Activated CD8-positive, alpha-beta T cell treated with anti-CD3 and anti-CD28 coated beads for 36 hours (primary cell): ENCODE measurements at regions not wholly inside any gene's neighbourhood (a gene's known extent, or its start where the extent isn't known, plus 50 kb on each side); places are given as distances from the start of the nearest gene placed in this dataset.

ENCODE experiments used
- ATAC-seq: fragments of 200-7000 bp; cut with Tn5 transposase; one replicate; pipeline ENCODE4 v1.10.0; 2021; ENCODE audit warnings: mild to moderate bottlenecking, moderate library complexity
- CTCF ChIA-PET: fragments of 350-600 bp; sonication (Branson Sonifier 250); formaldehyde crosslinking; loops from one replicate; lab custom pipeline; 2021; ENCODE audit warnings: antibody characterized with exemption; lab: Charles Lee
- POLR2A ChIA-PET: fragments of 350-600 bp; sonication (Branson Sonifier 250); formaldehyde crosslinking; loops from one replicate; lab custom pipeline; 2021; ENCODE audit warnings: antibody characterized with exemption; lab: Charles Lee
- DNase-seq: peaks from one replicate; pipeline ENCODE4 v3.0.0-alpha.2; 2020
- H3K27ac Mint-ChIP-seq: one replicate; pipeline ENCODE4 v1.8.0; 2021; ENCODE audit warnings: mild to moderate bottlenecking, mixed read lengths
- H3K27me3 Mint-ChIP-seq: one replicate; pipeline ENCODE4 v1.8.0; 2021; ENCODE audit warnings: mixed read lengths
- H3K36me3 Mint-ChIP-seq: one replicate; pipeline ENCODE4 v1.8.0; 2021; ENCODE audit warnings: low read depth, mixed read lengths
- H3K4me1 Mint-ChIP-seq: one replicate; pipeline ENCODE4 v1.8.0; 2021; ENCODE audit warnings: low read depth, mixed read lengths
- H3K4me3 Mint-ChIP-seq: one replicate; pipeline ENCODE4 v1.8.0; 2021; ENCODE audit warnings: mild to moderate bottlenecking, moderate library complexity, mixed read lengths
- H3K9me3 Mint-ChIP-seq: one replicate; pipeline ENCODE4 v1.8.0; 2021; ENCODE audit warnings: mixed read lengths
- intact Hi-C: fragments of 100-400 bp; cut with micrococcal nuclease; formaldehyde crosslinking; loops from one replicate; pipeline ENCODE4 v1.10.0; 2022
- TF ChIP-seq, protein P1 (sequence below): fragments of 200-600 bp; IDR thresholded peaks from one replicate; pipeline ENCODE4 v1.8.0; 2022; ENCODE audit warnings: antibody characterized with exemption, mild to moderate bottlenecking

DNA sequence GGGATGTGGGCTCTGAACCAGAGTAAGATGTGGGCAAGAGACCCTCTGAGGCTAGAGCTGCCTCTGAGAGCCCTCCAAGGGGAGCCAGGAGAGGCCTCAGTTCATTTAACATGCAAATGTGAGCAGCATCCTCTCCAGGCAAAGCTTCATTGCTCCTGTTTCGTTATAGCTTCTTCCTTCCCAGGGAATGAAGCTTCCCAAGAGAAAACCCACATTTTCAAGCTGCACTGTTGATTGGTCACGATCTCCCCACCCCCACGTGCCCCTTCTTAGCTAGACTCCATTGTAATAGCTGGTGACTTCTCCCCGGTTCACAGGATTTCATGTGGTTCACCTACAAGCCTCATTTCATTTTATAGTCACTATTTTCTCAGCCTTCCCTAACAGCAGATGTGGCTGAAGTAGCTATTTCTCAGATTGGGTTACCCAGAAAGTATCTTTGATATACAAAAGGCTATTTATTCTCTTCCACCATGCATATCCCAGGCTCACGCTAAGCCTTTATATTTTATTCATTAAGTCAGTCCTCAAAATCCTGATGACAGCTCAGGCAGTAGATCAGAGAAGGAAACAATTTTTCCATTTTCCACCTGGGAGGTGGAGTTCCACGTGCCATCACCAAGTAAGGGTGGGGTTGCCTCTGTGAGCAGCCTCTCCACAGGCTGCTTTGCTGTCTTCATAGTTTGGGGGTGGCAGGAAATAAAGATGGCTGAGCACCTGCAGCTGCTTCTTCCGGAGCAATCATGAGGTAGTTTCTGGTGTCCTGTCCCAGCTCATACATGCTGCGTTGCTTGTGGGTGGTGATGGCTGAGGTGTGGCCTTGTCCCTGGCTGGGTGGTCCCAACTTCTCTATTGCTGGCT, 178.3 kb upstream of the RAB4A start:
- Mint-ChIP-seq H3K27me3 (no peaks in the 10 kb centered on the region), H3K4me1 (peaks cover 7% of the 10 kb centered on the region), H3K4me3 (no peak overlapping the region), H3K9me3 (no peaks in the 10 kb centered on the region), H3K36me3 (no peaks in the 10 kb centered on the region), H3K27ac (no peak overlapping the region)
- ATAC-seq (no peak), DNase-seq (no peak)
- intact Hi-C loops = no loop called here
- CTCF ChIA-PET = interaction anchor here (0.7 to 2.1 kb wide), 3 partner anchors 135 to 433 kb away, joined by 3 to 6 read pairs (median 6); no protein-coding TSS in a partner anchor
- TF ChIP-seq, protein P1, sequence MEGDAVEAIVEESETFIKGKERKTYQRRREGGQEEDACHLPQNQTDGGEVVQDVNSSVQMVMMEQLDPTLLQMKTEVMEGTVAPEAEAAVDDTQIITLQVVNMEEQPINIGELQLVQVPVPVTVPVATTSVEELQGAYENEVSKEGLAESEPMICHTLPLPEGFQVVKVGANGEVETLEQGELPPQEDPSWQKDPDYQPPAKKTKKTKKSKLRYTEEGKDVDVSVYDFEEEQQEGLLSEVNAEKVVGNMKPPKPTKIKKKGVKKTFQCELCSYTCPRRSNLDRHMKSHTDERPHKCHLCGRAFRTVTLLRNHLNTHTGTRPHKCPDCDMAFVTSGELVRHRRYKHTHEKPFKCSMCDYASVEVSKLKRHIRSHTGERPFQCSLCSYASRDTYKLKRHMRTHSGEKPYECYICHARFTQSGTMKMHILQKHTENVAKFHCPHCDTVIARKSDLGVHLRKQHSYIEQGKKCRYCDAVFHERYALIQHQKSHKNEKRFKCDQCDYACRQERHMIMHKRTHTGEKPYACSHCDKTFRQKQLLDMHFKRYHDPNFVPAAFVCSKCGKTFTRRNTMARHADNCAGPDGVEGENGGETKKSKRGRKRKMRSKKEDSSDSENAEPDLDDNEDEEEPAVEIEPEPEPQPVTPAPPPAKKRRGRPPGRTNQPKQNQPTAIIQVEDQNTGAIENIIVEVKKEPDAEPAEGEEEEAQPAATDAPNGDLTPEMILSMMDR = no peak
- POLR2A ChIA-PET = interaction anchor here (0.8 kb wide), 1 partner anchor 11 kb away, joined by 3 read pairs; no protein-coding TSS in a partner anchor

DNA sequence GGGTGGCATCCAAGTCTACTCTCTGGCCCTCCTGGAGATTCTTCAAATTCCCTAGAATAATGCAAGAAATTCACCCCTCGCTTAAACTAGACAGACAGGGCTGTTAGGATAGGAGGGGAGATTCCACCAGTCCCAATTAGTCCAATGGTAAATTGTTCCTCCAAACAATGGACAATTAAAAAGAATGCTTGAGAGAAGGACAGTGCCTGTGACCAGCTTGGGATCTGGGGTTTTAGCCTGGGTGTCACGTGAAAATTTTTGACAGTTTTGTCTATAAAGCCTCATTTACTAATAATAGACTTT, 177.7 kb upstream of the RAB4A start:
- ATAC-seq (no peak), DNase-seq (no peak)
- no peaks in the 10 kb centered on the region for H3K9me3 Mint-ChIP-seq
- peaks cover 7% of the 10 kb centered on the region for H3K4me1 Mint-ChIP-seq
- H3K4me3 Mint-ChIP-seq = no peak overlapping the region
- ChIA-PET POLR2A (interaction anchor here (0.8 kb wide), 1 partner anchor 10 kb away, joined by 3 read pairs; no protein-coding TSS in a partner anchor), CTCF (interaction anchor here (1.2 to 2.1 kb wide), 2 partner anchors 134 to 162 kb away, joined by 6 read pairs; no protein-coding TSS in a partner anchor)
- no peaks in the 10 kb centered on the region for H3K27me3 Mint-ChIP-seq
- no peak overlapping the region for H3K27ac Mint-ChIP-seq
- intact Hi-C loops = no loop called here
- TF ChIP-seq, protein P1 = no peak
- H3K36me3 Mint-ChIP-seq = no peaks in the 10 kb centered on the region

DNA sequence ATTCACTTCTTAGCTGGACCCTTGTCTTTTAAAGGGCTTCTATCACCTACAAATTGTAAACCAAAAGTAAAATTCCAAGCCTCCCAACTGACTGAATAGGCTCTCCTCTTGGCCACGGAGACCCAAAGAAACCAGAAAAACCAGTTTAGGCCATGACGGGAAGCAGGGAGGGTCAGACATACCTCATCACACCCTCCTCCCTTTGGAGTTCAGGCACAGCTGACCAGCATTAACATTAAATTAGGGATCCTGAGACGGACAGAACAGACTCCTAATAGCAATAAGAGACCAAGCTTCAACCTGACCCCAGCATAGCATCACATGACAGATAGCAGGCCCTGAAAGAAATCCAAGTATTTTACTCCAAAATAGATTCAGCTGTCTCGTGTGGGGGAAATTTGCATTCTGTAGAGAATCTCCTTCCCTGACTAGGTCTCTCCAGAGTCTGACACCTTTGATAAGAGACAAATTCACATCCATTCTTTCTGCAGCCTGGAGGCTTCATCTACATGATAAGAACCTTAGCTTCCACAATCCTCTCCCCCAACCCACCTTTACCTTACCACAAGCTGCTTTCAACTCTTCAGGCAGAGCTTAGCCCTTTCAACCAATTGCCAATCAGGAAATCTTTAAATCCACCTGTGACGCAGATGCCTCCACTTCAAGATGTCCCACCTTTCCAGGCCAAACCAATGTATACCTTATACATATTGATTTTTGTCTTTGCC, 177.1 kb upstream of the RAB4A start:
- ATAC-seq = no peak
- Mint-ChIP-seq H3K27ac (no peak overlapping the region), H3K4me3 (no peak overlapping the region), H3K36me3 (no peaks in the 10 kb centered on the region), H3K9me3 (no peaks in the 10 kb centered on the region), H3K4me1 (peaks cover 7% of the 10 kb centered on the region), H3K27me3 (no peaks in the 10 kb centered on the region)
- TF ChIP-seq, protein P1 = no peak
- CTCF ChIA-PET = interaction anchor here (2.1 kb wide), 1 partner anchor 134 kb away, joined by 6 read pairs; no protein-coding TSS in a partner anchor
- POLR2A ChIA-PET = no interaction called here
- no peak for DNase-seq
- intact Hi-C loops = no loop called here

DNA sequence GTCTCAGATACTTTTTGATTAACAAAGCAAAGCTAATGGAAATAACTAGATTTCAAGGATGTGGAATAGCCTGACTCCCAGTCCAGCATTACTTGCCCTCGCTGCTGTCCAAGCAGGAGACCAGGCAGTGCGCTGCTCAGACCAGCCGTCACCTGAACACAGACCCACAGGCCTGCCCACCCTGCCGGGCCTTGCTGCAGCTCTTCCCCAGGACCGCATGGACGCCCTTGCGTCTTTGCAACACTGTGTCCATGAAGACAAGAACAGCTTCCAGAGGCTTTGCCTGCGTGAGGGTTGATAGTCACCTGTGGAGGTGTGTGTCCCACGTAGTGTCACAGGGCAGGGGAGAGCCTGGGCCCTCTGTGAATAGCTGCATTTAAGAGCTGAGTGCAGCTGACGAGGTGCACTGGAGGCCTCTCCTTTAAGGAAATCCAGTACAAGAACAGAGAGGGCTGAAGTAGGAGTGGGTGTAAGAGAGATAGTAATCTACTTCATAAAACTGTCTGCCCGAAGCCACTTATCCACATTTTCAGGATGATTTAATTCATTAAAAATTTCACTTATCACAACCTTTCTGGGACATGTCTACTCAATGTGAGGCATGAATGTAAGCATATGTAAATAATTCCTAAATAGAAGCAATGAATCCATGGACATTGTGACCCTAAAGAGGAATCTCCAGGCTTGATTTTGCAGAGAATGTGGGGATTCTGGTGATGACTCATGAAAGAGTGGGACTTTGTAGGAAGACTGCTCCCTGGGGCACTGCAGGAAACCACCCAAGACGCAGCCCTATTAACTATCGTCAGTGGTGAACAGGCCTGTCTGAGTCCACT, 176.2 kb upstream of the RAB4A start:
- ChIA-PET CTCF (interaction anchor here (2.1 kb wide), 1 partner anchor 133 kb away, joined by 6 read pairs; no protein-coding TSS in a partner anchor), POLR2A (no interaction called here)
- no peaks in the 10 kb centered on the region for H3K27me3 Mint-ChIP-seq
- no peaks in the 10 kb centered on the region for H3K36me3 Mint-ChIP-seq
- no peak overlapping the region for H3K4me3 Mint-ChIP-seq
- H3K9me3 Mint-ChIP-seq = no peaks in the 10 kb centered on the region
- peaks cover 7% of the 10 kb centered on the region for H3K4me1 Mint-ChIP-seq
- intact Hi-C loops = no loop called here
- ATAC-seq = no peak
- TF ChIP-seq, protein P1 = no peak
- H3K27ac Mint-ChIP-seq = no peak overlapping the region
- no peak for DNase-seq
